A673 (cell line): ENCODE measurements at regions not wholly inside any gene's neighbourhood (a gene's known extent, or its start where the extent isn't known, plus 50 kb on each side); places are given as distances from the start of the nearest gene placed in this dataset.

Experiments
- CTCF ChIP-seq: fragments of 300-800, 200-600 bp; sonication (generic); conservative IDR thresholded peaks from 2 replicates; pipeline ENCODE4 v1.5.1; 2017; ENCODE audit warnings: low read depth, mild to moderate bottlenecking, antibody characterized with exemption, low read length, moderate library complexity, mixed read lengths
- EZH2 ChIP-seq: fragments of 200-600 bp; sonication (generic); IDR thresholded peaks from 2 replicates; pipeline ENCODE4 v1.6.1; 2017; ENCODE audit warnings: borderline replicate concordance, low read depth, mild to moderate bottlenecking, mixed read lengths, antibody characterized with exemption, low read length; ENCODE audit not compliant: poor library complexity, severe bottlenecking

- no peak for TF ChIP-seq CTCF
- TF ChIP-seq EZH2: no peak
Observed at GRCh38 chr4:103374306-103374705, 176.2 kb upstream of the CENPE start.
